GM12874 (cell line): ENCODE measurements at regions not wholly inside any gene's neighbourhood (a gene's known extent, or its start where the extent isn't known, plus 50 kb on each side); places are given as distances from the start of the nearest gene placed in this dataset.

Experiments
- TF ChIP-seq, protein P1 (sequence below): IDR thresholded peaks from 2 replicates; pipeline ENCODE4 v1.5.1; 2011; ENCODE audit warnings: low read depth, mild to moderate bottlenecking, control low read depth, low read length, moderate library complexity; ENCODE audit not compliant: insufficient read depth

DNA sequence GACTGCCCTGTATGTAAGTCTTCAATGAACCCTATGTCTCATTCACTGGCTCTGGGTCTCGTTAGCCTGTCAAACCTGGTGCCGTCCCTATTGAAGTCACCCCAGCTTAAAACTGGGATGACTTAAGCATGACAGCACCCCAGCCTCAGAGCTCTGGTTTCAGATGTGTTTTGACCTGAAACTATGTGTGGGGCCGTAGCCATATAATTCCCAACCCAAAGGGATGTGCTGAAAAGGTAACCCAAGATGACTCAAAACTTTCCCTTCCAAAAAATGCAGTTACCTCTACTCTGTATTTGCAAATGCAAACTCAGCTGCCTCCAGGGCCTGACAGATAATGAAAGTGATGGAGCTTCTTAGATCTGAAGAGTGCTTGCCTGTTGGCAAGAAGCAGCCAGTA lies 478.3 kb upstream of the ERCC4 start:
- TF ChIP-seq, protein P1, sequence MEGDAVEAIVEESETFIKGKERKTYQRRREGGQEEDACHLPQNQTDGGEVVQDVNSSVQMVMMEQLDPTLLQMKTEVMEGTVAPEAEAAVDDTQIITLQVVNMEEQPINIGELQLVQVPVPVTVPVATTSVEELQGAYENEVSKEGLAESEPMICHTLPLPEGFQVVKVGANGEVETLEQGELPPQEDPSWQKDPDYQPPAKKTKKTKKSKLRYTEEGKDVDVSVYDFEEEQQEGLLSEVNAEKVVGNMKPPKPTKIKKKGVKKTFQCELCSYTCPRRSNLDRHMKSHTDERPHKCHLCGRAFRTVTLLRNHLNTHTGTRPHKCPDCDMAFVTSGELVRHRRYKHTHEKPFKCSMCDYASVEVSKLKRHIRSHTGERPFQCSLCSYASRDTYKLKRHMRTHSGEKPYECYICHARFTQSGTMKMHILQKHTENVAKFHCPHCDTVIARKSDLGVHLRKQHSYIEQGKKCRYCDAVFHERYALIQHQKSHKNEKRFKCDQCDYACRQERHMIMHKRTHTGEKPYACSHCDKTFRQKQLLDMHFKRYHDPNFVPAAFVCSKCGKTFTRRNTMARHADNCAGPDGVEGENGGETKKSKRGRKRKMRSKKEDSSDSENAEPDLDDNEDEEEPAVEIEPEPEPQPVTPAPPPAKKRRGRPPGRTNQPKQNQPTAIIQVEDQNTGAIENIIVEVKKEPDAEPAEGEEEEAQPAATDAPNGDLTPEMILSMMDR = no peak

DNA sequence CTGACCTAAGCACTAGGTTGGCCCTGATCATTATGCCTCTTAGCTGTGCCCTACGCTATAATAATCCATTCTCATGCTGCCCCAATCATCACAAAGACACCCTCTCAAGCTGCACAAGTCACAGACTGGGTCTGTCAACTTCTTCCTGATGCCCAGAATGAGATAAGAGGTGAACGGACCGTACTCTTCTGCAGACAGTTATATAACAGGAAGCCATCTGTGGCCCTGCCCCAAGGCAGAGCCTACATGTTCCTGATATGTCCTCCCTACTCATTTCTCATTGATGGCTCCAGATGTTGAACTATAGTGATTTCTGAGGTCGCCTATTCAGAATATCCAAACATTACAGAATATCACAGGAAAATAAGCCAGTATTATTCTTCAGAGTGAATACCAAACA lies 471.6 kb upstream of the ERCC4 start:
- TF ChIP-seq, protein P1 = no peak

DNA sequence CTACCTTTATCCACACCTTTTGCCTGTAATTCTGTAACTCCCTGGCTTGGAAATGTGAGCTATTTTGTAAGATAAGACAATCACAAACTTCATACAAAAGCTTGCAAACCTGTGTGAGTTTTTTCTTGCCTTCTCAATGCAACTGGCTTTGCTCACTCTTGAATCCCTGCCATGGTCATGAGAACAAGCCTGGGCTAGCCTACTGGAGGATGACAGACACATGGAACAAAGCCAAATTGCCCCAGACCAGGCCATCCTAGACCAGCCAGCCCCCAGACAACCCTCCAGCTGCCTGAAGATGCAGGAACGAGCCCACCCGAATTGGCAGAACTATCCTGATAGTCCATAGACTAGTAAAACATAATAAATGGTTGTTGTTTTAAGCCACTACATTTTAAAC lies 466.6 kb upstream of the ERCC4 start:
- TF ChIP-seq, protein P1 = no peak

DNA sequence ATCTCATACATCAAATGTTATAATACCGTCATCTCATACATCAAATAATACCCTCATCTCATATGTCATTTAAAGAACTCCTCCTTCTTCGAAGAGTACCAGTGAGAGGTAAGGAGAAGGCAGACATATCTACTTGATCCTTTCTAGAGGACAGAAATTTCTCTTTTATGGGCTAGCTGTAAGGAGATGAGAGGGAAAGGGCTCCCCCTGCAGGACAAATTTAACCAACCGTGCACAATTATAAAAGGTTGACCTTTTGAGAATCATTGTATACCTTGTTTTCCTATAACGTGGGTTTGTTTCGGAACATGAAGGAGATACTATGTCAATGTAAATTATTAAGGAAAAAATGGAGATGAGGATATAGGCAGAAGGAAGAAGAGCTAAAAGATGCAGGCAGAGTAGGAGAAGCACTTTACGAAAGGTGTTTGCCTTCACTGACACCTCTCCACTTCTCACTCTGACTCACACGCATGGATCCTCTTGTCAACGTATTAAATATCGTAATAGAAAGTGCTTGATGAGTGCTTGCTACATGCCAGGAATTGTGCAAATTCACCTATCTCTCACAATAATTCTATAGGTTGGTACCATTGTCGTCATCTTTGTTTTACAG lies 465.9 kb upstream of the ERCC4 start:
- TF ChIP-seq, protein P1 = peak; percentile 38; the same call in 1 of the 2 replicates

DNA sequence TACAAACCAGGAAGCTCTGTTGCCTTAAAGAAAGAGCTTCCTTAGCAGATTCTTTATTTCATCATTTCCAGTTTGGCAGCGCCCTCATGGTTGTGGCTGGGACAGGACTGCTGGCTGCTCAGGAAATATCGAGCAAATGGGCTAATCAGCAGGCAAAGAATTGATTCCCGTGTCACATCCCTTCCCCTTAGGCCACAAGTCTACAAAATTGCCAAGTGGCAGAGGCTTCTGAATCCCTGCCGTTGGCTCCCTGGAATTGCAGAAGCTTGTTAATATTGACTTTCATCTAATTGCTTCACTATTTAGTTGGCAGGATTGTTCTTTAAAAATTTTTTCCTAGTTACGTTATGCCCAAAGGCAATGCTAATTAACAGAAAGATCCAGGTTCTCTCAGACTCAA lies 456.3 kb upstream of the ERCC4 start:
- TF ChIP-seq, protein P1 = no peak

DNA sequence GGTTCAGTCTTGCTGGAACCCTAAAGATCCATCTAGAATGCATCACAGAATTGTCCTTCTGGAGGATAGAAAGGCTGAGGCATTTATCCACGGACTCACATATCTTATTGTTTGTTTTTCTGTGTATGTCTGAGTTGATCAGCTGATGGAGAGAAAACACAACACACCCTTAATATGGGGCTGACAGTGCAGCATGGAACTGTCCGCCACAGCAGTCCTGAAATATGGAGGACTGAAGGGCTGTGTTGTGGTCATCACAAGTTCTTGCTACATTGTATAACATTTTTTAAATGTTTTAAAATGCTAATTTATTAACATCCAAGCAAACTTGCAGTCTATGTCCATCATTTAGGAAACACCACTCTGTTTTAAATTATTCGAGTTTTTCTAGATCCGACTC lies 448.9 kb upstream of the ERCC4 start:
- TF ChIP-seq, protein P1 = no peak

DNA sequence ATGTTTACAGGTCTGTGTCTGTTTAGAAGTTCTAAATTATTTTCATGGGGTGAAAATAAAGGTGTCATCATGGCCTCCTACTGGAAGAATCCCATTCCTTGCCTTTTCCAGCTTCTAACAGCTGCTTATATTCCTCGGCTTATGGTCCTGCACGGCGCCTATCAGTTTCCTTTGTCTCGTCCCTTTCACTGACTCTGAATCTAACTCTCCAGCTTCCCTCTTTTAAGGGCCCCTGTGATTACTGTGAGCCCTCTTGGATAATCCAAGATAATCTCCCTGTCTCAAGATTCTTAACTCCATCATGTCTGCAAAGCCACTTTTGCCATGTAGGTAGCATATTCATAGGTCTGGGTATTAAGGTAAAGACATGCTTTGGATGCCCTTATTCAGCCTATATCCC lies 441.0 kb upstream of the ERCC4 start:
- TF ChIP-seq, protein P1 = no peak
